Naive thymus-derived CD4-positive, alpha-beta T cell (primary cell): ENCODE measurements at regions not wholly inside any gene's neighbourhood (a gene's known extent, or its start where the extent isn't known, plus 50 kb on each side); places are given as distances from the start of the nearest gene placed in this dataset.

ENCODE experiments used
- ATAC-seq: fragments of 150-1000 bp; cut with Tn5 transposase; 2 replicates; pipeline ENCODE4 v1.10.0; 2021; ENCODE audit warnings: mild to moderate bottlenecking, moderate library complexity
- CTCF ChIA-PET: fragments of 350-600 bp; sonication (Branson Sonifier 250); formaldehyde crosslinking; loops from one replicate; lab custom pipeline; 2021; ENCODE audit warnings: antibody characterized with exemption; lab: Charles Lee
- POLR2A ChIA-PET: fragments of 350-600 bp; sonication (Branson Sonifier 250); formaldehyde crosslinking; loops from one replicate; lab custom pipeline; 2021; ENCODE audit warnings: antibody characterized with exemption, inconsistent platforms; lab: Charles Lee
- DNase-seq, 9 donors: peaks; one replicate each; pipeline versions ENCODE4 v3.0.0 to v3.0.0-alpha.2; 2020 to 2022; ENCODE audit warnings: mixed read lengths in 1 of 9
- H3K27ac ChIP-seq: one replicate; pipeline ENCODE4 v1.7.0; 2013; ENCODE audit warnings: mild to moderate bottlenecking, low read depth, low read length, moderate library complexity
- H3K27me3 ChIP-seq, 2 donors: one replicate each; pipeline ENCODE4 v1.7.0; 2013; ENCODE audit warnings: low read length in 2 of 2, mild to moderate bottlenecking in 2 of 2, moderate library complexity in 2 of 2; ENCODE audit not compliant: control insufficient read depth in 2 of 2, insufficient read depth in 2 of 2
- H3K36me3 ChIP-seq, 3 experiments: 1 replicate in 2 of 3; 2 replicates in 1 of 3; pipeline ENCODE4 v1.7.0; 2013; ENCODE audit warnings: low read length in 3 of 3, mild to moderate bottlenecking in 3 of 3, moderate library complexity in 1 of 3; ENCODE audit not compliant: insufficient read depth in 3 of 3, control insufficient read depth in 2 of 3
- H3K4me1 ChIP-seq, 2 donors: one replicate each; pipeline ENCODE4 v1.7.0; 2013; ENCODE audit warnings: low read length in 2 of 2, mild to moderate bottlenecking in 2 of 2, moderate library complexity in 1 of 2; ENCODE audit not compliant: control insufficient read depth in 2 of 2, insufficient read depth in 2 of 2
- H3K4me3 ChIP-seq: 2 replicates; pipeline ENCODE4 v1.7.0; 2013; ENCODE audit warnings: mild to moderate bottlenecking, low read length
- H3K9me3 ChIP-seq, 3 experiments: 1 replicate in 2 of 3; 2 replicates in 1 of 3; pipeline ENCODE4 v1.7.0; 2013; ENCODE audit warnings: low read length in 3 of 3; ENCODE audit not compliant: control insufficient read depth in 2 of 3
- H3K27ac Mint-ChIP-seq, 9 donors: one replicate each; pipeline ENCODE4 v1.8.0; 2020 to 2022; ENCODE audit warnings: mixed read lengths in 9 of 9, mild to moderate bottlenecking in 8 of 9, moderate library complexity in 5 of 9, inconsistent platforms in 2 of 9
- H3K27me3 Mint-ChIP-seq, 5 donors: one replicate each; pipeline ENCODE4 v1.8.0; 2021 to 2022; ENCODE audit warnings: mixed read lengths in 5 of 5, mild to moderate bottlenecking in 1 of 5
- H3K36me3 Mint-ChIP-seq, 5 donors: one replicate each; pipeline ENCODE4 v1.8.0; 2020 to 2022; ENCODE audit warnings: mixed read lengths in 5 of 5, mild to moderate bottlenecking in 3 of 5, inconsistent platforms in 1 of 5
- H3K4me1 Mint-ChIP-seq, 7 donors: one replicate each; pipeline ENCODE4 v1.8.0; 2020 to 2022; ENCODE audit warnings: mixed read lengths in 7 of 7, mild to moderate bottlenecking in 3 of 7, inconsistent platforms in 1 of 7
- H3K4me3 Mint-ChIP-seq, 10 donors: one replicate each; pipeline ENCODE4 v1.8.0; 2020 to 2022; ENCODE audit warnings: mild to moderate bottlenecking in 10 of 10, mixed read lengths in 10 of 10, moderate library complexity in 6 of 10, inconsistent platforms in 2 of 10
- H3K9me3 Mint-ChIP-seq, 11 donors: one replicate each; pipeline ENCODE4 v1.8.0; 2020 to 2022; ENCODE audit warnings: mixed read lengths in 11 of 11, mild to moderate bottlenecking in 4 of 11, inconsistent platforms in 1 of 11, moderate library complexity in 1 of 11
- intact Hi-C, 2 donors: fragments of 100-400 bp; cut with micrococcal nuclease; formaldehyde crosslinking; loops; one replicate each; pipeline ENCODE4 v1.15.1; 2023

GRCh38 chr10:117477211-117477947, 65.2 kb upstream of the EMX2 start:
- no peak overlapping the region for H3K27ac Mint-ChIP-seq
- ChIA-PET CTCF (no interaction called here), POLR2A (no interaction called here)
- DNase-seq = no peak
- intact Hi-C loops = no loop called here
- no peak for ATAC-seq
- no peak overlapping the region for H3K4me3 Mint-ChIP-seq
- H3K36me3 Mint-ChIP-seq = no peaks in the 10 kb centered on the region
- peaks cover 0 to 6% (median 0%) of the 10 kb centered on the region in 11 donors for H3K9me3 Mint-ChIP-seq
- Histone ChIP-seq H3K27me3 (no peaks in the 10 kb centered on the region), H3K4me3 (no peak overlapping the region), H3K9me3 (no peaks in the 10 kb centered on the region), H3K4me1 (no peaks in the 10 kb centered on the region), H3K36me3 (no peaks in the 10 kb centered on the region), H3K27ac (no peak overlapping the region)
- peaks cover 0 to 5% (median 0%) of the 10 kb centered on the region in 7 donors for H3K4me1 Mint-ChIP-seq
- peaks cover 0 to 43% (median 33%) of the 10 kb centered on the region in 5 donors for H3K27me3 Mint-ChIP-seq

- CTCF ChIA-PET = no interaction called here
- intact Hi-C loops = no loop called here
- H3K27ac Mint-ChIP-seq = no peak overlapping the region
These were observed 65.8 kb upstream of the EMX2 start for GRCh38 chr10:117476716-117477115.

GRCh38 chr10:117476281-117476680, 66.3 kb upstream of the EMX2 start:
- POLR2A ChIA-PET = no interaction called here
- Mint-ChIP-seq H3K36me3 (no peaks in the 10 kb centered on the region), H3K27me3 (peaks cover 2 to 49% (median 33%) of the 10 kb centered on the region in 5 donors), H3K9me3 (peaks cover 0 to 6% (median 0%) of the 10 kb centered on the region in 11 donors), H3K4me3 (no peak overlapping the region), H3K27ac (no peak overlapping the region), H3K4me1 (peaks cover 0 to 5% (median 0%) of the 10 kb centered on the region in 7 donors)
- no peak for ATAC-seq
- DNase-seq = no peak
- intact Hi-C loops = no loop called here
- Histone ChIP-seq H3K36me3 (no peaks in the 10 kb centered on the region), H3K4me3 (no peak overlapping the region), H3K27me3 (no peaks in the 10 kb centered on the region), H3K27ac (no peak overlapping the region), H3K9me3 (no peaks in the 10 kb centered on the region), H3K4me1 (no peaks in the 10 kb centered on the region)
- CTCF ChIA-PET = no interaction called here

More at GRCh38 chr10:117476716-117477115, 65.8 kb upstream of the EMX2 start:
- Mint-ChIP-seq H3K9me3 (peaks cover 0 to 6% (median 0%) of the 10 kb centered on the region in 11 donors), H3K4me3 (no peak overlapping the region), H3K36me3 (no peaks in the 10 kb centered on the region), H3K4me1 (peaks cover 0 to 5% (median 0%) of the 10 kb centered on the region in 7 donors), H3K27me3 (peaks cover 1 to 48% (median 33%) of the 10 kb centered on the region in 5 donors)
- H3K9me3 ChIP-seq = no peaks in the 10 kb centered on the region
- no peaks in the 10 kb centered on the region for H3K36me3 ChIP-seq
- no peaks in the 10 kb centered on the region for H3K4me1 ChIP-seq
- H3K27ac ChIP-seq = no peak overlapping the region
- no peak for DNase-seq
- H3K27me3 ChIP-seq = no peaks in the 10 kb centered on the region
- no peak for ATAC-seq
- POLR2A ChIA-PET = no interaction called here
- no peak overlapping the region for H3K4me3 ChIP-seq

GRCh38 chr10:117472872-117473271, 69.7 kb upstream of the EMX2 start:
- no peak for DNase-seq
- H3K36me3 Mint-ChIP-seq = no peaks in the 10 kb centered on the region
- no peak overlapping the region for H3K27ac Mint-ChIP-seq
- H3K4me3 Mint-ChIP-seq = no peak overlapping the region
- no peaks in the 10 kb centered on the region for H3K27me3 ChIP-seq
- no peaks in the 10 kb centered on the region for H3K4me1 ChIP-seq
- POLR2A ChIA-PET = no interaction called here
- peaks cover 2 to 35% (median 24%) of the 10 kb centered on the region in 5 donors for H3K27me3 Mint-ChIP-seq
- no peak for ATAC-seq
- H3K9me3 Mint-ChIP-seq = peaks cover 0 to 6% (median 0%) of the 10 kb centered on the region in 11 donors
- no peaks in the 10 kb centered on the region for H3K9me3 ChIP-seq
- peaks cover 0 to 2% (median 0%) of the 10 kb centered on the region in 7 donors for H3K4me1 Mint-ChIP-seq
- no peak overlapping the region for H3K4me3 ChIP-seq
- no peaks in the 10 kb centered on the region for H3K36me3 ChIP-seq
- H3K27ac ChIP-seq = no peak overlapping the region
- intact Hi-C loops = no loop called here
- CTCF ChIA-PET = no interaction called here

- intact Hi-C loops = no loop called here
- Mint-ChIP-seq H3K27me3 (peaks cover 2 to 20% (median 14%) of the 10 kb centered on the region in 5 donors), H3K4me1 (no peaks in the 10 kb centered on the region), H3K36me3 (no peaks in the 10 kb centered on the region), H3K9me3 (peaks cover 0 to 6% (median 0%) of the 10 kb centered on the region in 11 donors), H3K4me3 (no peak overlapping the region), H3K27ac (no peak overlapping the region)
- ATAC-seq = no peak
- Histone ChIP-seq H3K4me1 (no peaks in the 10 kb centered on the region), H3K27me3 (no peaks in the 10 kb centered on the region), H3K36me3 (no peaks in the 10 kb centered on the region), H3K27ac (no peak overlapping the region), H3K4me3 (no peak overlapping the region), H3K9me3 (no peaks in the 10 kb centered on the region)
- CTCF ChIA-PET = no interaction called here
- POLR2A ChIA-PET = no interaction called here
- no peak for DNase-seq
These were observed 71.1 kb upstream of the EMX2 start for GRCh38 chr10:117471344-117471874.

GRCh38 chr10:117470733-117471132, 71.8 kb upstream of the EMX2 start:
- ChIA-PET POLR2A (no interaction called here), CTCF (no interaction called here)
- H3K4me1 ChIP-seq = no peaks in the 10 kb centered on the region
- H3K9me3 Mint-ChIP-seq = peaks cover 0 to 6% (median 0%) of the 10 kb centered on the region in 11 donors
- no peak overlapping the region for H3K4me3 ChIP-seq
- H3K27me3 ChIP-seq = no peaks in the 10 kb centered on the region
- no peak overlapping the region for H3K27ac Mint-ChIP-seq
- DNase-seq (no peak), ATAC-seq (no peak)
- H3K27me3 Mint-ChIP-seq = peaks cover 2 to 21% (median 11%) of the 10 kb centered on the region in 5 donors
- no peaks in the 10 kb centered on the region for H3K4me1 Mint-ChIP-seq
- no peak overlapping the region for H3K27ac ChIP-seq
- H3K36me3 Mint-ChIP-seq = no peaks in the 10 kb centered on the region
- no peaks in the 10 kb centered on the region for H3K9me3 ChIP-seq
- H3K4me3 Mint-ChIP-seq = no peak overlapping the region
- intact Hi-C loops = no loop called here
- no peaks in the 10 kb centered on the region for H3K36me3 ChIP-seq

GRCh38 chr10:117468665-117469064, 73.9 kb upstream of the EMX2 start:
- no peaks in the 10 kb centered on the region for H3K4me1 Mint-ChIP-seq
- no peak for ATAC-seq
- Histone ChIP-seq H3K36me3 (no peaks in the 10 kb centered on the region), H3K9me3 (no peaks in the 10 kb centered on the region), H3K4me1 (no peaks in the 10 kb centered on the region), H3K27ac (no peak overlapping the region), H3K27me3 (no peaks in the 10 kb centered on the region), H3K4me3 (no peak overlapping the region)
- peaks cover 2 to 23% (median 10%) of the 10 kb centered on the region in 5 donors for H3K27me3 Mint-ChIP-seq
- H3K9me3 Mint-ChIP-seq = peaks cover 0 to 6% (median 0%) of the 10 kb centered on the region in 11 donors
- no peak for DNase-seq
- H3K36me3 Mint-ChIP-seq = no peaks in the 10 kb centered on the region
- intact Hi-C loops = no loop called here
- no peak overlapping the region for H3K27ac Mint-ChIP-seq
- POLR2A ChIA-PET = no interaction called here
- no peak overlapping the region for H3K4me3 Mint-ChIP-seq
- CTCF ChIA-PET = no interaction called here
